HG03432 (cell line): ENCODE measurements at regions not wholly inside any gene's neighbourhood (a gene's known extent, or its start where the extent isn't known, plus 50 kb on each side); places are given as distances from the start of the nearest gene placed in this dataset.
"Not testable (repeated sequence)": the region's sequence is repeated elsewhere in the genome, so short reads cannot be mapped to it uniquely, and the experiment has no call there.

Experiments used
- ATAC-seq: cut with Tn5 transposase; IDR thresholded peaks from one replicate; pipeline ENCODE4 v1.9.1; 2021; ENCODE audit warnings: mild to moderate bottlenecking, moderate library complexity; ENCODE audit not compliant: unreplicated experiment

GRCh38 chrX:118254611-118255010 is 91.3 kb upstream of the WDR44 start:
- ATAC-seq = peak; percentile 65

DNA sequence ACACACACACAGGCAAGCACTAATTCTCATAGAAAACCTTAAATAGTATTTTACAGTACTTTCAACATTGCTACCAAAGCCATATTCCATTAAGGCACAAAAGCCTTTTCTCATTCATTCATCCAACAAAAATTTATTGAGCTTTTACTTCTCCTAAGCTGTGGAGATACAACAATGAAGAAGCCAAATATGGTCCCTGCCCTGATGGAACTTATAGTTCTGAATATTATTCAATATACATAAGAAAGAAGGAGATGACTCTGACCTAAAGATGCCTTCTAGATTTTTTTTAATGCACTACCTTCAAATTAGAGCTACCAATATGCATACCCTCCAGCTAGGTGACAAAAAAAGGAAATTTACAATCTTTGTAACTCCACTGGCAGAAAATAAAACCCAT is 90.0 kb upstream of the WDR44 start:
- no peak for ATAC-seq

DNA sequence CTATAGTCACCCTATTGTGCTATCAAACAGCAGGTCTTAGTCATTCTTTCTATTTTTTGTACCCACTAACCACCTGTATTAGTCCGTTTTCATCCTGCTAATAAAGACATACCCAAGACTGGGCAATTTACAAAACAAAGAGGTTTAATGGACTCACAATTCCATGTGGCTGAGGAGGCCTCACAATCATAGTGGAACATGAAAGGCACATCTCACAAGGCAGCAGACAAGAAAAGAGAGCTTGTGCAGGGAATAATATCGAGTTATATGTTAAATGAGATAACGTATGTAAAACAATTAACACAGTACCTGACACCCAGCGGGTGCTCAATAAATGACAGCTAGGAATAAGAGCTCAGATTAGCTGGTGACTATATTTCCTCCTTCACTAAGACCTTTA is 88.1 kb upstream of the WDR44 start:
- no peak for ATAC-seq

- ATAC-seq = no peak
Measured at GRCh38 chrX:118259213-118259612, 86.7 kb upstream of the WDR44 start.

DNA sequence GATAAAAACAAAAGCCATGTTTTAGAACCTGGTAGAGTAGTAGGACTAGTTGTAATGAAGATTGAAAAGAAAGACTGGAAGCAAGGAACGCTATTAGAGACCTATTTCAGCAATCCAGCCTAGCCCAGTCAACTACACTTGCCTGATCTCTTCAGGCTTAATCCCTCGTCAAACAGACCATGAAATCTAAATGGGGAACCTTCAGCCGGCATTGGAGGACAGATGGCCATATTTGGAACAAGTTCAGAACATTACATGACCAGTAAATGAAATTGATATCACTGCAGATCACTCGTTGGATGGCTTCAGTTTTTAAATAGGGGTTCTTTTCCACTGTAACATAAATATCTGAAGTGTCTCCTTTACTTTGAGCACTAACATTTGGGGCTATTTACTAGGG is 84.8 kb upstream of the WDR44 start:
- ATAC-seq = no peak

- no peak for ATAC-seq
Measured at GRCh38 chrX:118271775-118272174, 74.1 kb upstream of the WDR44 start.

DNA sequence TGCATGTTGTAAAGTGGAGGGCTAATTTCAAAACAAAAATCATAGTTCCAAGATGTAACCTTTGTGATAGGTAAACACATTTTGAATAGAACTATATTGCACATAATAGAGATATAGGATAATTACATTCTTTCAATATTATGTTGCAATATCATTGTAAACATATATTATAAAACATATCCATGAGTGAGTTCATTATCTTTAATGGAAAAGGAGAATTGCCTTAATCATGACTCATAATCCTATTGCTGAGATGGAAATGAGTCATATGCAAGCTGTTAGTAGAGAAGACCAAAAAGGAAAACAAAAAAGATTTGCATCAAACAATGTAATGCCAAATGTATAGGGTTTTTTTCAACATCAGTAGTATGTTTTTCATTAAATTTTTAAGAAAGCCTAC is 73.7 kb upstream of the WDR44 start:
- ATAC-seq = no peak

DNA sequence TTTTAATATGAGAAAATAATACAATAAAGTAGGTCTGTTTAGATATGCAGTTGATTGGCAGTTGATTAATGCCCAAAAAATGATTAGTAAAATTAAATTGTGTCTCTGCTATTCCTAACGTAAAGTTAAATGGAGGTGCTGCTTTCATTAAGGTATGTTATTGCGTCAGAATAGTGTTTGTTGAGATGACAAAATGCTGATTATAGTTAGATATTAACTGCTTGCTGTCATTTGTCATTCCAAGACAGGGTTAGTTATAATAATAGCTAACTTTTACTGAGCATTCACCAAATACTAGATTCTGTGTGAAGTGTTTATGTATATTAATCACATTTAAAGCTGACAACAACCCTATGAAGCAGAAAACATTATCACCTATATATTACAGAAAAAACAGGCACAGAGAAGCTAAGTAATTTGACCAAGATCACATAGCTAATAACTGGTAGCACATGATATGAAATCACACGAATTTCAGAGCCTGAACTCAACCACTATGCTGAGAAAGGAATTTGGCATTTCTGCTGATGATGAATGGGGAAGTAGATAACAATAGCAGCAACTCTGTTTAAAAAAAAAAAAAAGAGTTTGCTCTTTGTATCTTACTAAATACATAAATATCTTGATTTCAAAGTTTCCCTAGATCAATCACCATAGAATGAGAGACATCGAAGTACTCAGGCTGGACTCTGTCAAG is 59.7 kb upstream of the WDR44 start:
- no peak for ATAC-seq

- not testable (repeated sequence) for ATAC-seq
Measured at GRCh38 chrX:118295818-118296217, 50.1 kb upstream of the WDR44 start.
